NAMALWA (cell line): ENCODE measurements at regions not wholly inside any gene's neighbourhood (a gene's known extent, or its start where the extent isn't known, plus 50 kb on each side); places are given as distances from the start of the nearest gene placed in this dataset.

ENCODE experiments used
- DNase-seq: peaks from one replicate; pipeline ENCODE4 v3.0.0-alpha.2; 2015; ENCODE audit warnings: low spot score

DNA sequence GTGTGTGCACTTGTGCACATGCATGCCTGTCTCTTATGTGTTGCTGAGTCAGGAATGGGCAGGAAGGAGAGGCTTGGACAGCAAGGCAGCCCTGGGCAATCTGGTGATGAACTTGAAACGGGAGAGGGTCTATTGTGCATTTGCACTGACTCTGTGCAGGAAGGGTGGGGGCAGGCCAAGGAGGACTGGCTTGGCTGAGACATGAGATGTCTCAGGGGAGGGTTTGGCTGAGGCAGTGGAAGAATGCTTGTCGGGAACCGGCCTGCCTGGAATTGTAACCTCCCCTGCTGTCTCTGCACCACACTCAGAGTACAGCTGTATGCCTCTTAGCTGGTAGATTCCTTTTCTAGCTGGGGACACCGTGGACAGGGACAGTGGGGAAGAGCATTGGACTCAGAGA is 176.1 kb upstream of the TNP1 start:
- DNase-seq: no peak

DNA sequence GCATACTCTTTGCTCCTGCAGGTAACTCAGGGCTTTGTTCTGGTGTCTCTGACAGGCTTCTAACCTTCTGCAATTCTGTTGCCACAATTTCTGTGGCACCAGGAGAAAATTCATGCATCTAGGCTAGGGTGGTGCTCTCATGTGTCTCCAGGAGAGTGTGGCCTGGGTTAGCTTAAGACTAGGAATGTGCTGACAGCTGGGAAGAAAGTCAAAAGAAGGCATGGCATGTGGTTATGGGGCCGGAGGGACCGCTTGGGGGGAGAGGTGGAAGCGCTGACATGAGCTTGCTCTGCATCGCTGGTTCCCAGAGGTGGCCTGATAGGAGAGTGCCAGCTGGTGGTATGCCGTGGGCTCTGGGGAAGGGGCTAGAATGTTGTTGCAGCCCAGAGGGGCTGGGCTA is 173.3 kb upstream of the TNP1 start:
- no peak for DNase-seq

DNA sequence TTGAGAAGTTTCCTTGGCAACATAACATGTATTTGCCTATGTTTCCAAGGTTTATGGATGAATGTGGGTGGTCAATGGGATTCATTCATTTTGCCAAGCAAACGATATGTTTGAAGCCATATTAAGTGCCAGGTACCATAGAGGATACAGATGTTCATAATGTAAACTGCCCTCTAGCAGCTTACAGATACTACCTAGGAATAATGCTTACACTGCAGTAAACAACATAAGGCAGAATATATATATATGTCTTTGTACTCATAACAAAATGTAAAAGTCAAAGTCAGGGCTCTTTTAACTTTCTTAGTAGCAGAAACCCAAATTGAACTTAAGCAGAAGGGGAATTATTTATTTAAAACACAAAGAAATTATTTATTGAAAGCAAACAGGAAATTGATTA is 171.6 kb upstream of the TNP1 start:
- no peak for DNase-seq

DNA sequence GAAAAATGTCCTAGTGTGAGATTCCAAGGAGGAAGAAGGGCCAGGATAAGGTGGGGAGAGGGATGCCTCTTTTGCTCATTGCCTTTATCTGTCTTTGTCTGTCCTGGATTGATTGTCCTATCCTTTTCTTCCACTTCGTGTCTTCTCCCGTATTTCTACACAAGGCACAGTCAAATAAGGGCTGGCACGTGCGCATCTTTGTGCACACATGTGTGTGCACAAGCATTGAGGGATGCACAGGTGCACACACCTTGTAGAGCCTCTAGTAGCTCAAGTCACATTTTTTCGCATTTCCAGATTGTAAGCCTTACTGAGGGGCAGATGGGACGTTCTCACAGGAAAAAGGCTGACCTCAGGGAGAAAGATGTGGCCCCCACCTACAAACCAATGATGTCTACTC is 170.2 kb upstream of the TNP1 start:
- DNase-seq: no peak

DNA sequence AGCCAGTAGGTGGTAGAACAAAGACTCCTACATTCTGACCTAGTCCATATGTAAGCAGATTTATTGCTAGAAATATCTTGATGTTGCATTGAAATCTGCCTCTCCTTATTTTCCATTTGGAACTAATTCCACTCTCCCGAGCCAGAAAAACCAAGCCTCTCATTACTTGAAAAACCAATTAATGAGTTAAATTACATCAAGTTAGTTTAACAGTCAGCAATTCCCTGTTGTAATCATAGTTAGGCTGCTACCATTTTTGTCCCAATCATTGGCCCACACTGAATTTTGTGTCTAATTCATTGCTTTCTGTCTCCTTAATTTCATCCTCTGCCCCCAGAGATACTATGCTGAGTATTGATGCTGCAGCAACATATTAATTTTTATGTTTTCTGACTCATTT is 168.3 kb upstream of the TNP1 start:
- no peak for DNase-seq

DNA sequence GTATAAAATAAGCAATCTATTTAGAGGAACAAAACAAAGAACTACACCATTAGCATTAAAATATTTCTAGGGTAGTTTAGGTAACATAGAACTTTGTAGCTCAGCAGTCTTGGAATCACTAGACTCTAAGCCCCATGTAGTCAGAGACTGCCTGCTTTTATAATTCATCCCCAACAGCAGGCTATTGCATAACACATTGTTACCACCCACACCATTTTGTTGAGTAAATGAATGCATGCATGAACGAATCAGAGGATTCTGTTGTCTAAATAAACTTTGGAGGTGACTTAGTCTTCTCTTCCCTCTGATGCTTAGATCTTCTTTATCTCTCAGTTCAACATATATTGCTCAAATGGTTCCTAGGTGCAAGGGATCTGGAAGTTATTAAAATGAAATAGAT is 167.6 kb upstream of the TNP1 start:
- no peak for DNase-seq

DNA sequence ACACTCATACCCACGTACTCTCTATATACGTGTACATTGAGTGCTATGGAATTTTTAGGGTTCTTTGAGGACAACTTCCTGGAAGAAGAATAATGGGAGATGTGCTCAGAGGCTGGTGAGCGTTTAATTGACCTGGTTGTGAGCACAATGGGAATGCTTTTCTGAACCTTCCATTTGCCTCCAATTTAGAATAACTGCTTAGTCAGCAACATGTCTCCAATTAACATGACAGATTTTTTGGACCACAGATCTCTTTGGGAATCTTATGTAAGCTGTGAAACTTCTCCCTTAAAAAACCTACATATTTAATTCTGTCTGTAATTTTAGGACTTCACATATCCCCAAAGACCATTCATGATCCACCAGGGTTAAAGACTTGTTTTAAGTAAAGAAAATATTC is 166.7 kb upstream of the TNP1 start:
- no peak for DNase-seq

DNA sequence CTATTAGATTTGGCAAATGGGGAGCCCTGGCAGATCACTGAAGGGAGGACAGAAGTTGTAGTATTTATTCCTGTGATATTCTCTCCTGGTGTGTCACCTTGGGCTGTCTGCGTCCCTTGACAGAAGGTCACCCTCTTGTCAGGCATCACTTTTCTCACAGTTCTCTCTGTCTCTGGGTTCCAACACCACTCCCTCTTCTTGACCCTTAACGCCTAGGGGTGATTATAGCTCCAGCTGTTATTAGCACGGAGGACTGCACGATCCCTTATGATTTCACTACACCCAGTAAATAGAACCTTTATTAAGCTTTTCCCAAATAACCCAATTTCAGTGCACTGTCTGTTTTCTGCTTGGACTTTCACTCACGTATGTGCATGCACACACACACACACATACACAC is 166.3 kb upstream of the TNP1 start:
- no peak for DNase-seq

DNA sequence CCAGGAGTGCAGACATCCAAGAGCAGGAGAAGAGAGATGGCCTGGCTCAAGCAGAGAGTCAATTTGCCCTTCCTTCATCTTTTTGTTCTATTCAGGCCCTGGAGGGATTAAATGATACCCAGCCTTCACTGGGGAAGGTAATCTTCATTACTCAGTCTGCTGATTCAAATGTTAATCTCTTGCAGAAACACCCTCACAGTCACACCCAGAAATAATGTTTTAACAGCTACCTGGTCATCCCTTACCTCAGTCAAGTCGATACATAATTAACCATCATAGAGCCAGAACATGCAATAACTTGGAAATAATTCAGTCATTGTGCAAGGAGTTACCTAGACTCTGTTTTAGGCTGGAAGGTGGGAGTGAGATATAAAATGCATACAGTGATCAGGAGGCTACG is 163.7 kb upstream of the TNP1 start:
- DNase-seq: no peak

DNA sequence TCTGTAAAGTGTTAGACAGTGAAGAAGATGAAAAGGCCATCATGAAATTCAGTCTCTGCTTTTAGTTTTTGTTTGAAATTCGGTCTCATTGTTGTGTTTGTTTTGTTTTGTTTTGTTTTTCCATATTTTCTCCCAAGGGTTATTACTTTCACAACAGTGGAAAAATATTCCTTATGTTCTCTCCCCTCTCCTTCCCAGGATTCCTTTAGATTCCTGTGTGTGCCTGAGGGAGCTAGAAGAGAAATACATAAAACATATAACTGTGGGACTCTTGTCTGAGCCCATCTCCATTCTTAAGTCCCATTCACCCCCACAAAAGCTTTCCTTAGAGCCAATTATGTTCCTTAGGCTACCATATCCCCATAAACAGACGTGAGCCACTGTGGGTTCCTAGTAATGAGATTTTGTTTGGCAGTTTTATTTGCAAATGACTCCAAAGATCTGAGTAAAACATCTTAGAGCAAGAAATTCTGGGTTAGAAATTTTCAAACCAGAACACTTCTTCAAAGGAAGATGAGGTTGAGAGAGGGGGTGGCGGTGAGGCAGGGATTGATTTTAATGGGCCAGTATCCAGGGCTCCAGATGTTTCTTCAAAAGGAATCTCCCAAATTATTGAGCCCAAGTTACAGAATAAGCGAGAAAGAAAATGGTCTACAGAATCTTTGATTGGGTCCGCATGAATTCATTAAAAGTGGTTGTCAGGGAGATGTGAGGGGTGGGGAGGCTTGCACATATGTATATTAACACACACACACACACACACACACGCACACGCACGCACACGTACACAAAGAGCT is 157.8 kb upstream of the TNP1 start:
- DNase-seq: no peak

DNA sequence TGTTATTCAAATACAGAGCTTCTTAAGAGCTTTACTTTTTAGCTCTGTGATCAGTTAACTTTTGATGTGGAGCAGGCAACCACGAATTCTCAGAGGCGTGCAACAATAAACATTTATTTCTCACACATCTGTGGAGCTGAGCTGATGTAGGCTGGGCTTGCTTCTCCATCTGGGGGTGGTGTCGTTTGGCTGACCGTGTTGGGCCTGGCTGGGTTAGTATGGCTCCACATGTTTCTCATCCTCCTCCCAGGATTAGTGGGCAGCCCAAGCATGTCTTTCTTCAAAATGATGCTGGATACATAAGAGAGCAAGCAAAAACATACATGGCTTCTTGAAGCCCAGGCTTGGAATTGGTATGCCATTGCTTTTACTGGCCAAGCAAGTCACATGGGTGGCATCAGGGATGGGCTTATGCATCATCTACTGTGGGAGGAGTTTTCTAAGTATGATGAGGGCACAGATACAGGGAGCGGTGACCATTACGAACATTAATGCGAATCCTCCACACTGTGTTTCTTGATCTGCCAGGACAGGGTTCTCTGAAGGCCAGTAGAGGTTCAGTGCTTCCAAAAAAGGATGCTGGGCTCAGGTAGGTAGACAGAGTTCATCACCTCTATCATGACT is 157.0 kb upstream of the TNP1 start:
- DNase-seq: no peak

DNA sequence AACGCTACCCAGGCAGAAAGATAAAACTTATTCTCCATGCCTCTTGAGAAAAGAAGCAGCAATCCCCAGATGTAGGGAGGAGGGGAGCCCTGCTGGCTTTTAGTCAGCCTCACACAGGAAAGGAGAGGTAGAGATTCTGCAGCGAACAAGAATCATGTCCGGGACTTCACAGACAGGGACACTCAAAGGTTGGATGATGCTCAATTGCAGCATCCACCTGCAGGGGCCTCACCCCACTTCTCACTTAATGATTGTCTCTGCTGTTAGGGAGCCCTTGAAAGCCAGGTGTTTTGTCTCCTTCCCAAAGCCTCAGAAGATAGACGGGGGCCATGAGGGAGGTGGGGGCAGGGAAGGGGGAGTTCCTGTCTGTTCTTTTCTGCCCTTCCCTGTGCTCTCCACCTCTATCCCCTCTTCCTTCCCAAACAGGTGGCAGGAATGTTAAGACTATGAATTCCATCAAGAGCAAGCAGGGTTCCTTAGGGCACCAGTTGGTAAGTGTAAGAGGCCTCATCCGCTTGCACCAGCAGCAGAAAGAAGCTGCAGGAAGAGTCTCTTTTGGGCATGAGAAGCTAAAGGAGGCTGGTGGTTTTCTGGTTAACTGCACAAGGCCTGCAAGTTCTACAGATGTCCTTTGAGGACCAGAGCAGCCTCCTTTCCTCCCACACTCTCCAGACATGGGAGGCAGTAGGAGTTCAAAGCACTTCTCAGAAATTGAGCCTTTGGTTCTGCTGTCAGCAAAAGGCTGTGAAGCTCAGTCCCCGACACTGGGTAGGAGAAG is 154.7 kb upstream of the TNP1 start:
- DNase-seq: no peak

DNA sequence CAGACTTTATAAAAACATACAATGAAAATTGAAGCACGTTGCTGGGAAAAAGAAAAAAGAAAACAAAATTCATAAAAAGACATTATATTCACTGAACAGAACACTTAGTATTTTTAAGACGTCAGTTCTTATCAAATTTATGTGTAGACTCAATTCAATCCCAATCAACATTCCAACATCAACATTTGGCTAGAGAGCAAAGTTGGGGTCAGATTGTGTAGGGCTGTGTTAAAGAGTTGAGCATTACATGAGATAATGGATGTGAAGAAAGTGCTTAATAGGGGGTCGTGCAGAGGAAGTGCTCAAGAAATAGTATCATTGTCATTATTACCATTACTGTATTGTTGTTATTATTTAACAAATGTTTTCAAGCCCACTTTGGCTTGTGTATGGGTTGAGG is 154.1 kb upstream of the TNP1 start:
- no peak for DNase-seq

DNA sequence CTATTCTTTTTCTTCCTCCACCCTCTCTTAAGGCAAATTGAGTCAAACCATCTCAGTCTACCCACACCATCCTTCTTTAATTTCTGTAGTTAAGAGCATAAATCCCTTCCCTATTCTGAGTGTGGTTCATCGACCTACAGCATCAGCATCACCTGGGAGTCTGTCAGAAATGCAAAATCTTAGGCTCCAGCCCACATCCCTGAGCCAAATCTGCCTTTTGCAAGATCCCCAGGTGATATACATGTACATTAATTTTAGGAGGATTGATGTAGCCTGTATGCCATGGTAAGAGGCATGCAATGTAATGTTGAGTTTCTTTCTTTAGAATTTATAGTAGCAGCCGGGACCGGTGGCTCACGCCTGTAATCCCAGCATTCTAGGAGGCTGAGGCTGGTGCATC is 151.7 kb upstream of the TNP1 start:
- no peak for DNase-seq

DNA sequence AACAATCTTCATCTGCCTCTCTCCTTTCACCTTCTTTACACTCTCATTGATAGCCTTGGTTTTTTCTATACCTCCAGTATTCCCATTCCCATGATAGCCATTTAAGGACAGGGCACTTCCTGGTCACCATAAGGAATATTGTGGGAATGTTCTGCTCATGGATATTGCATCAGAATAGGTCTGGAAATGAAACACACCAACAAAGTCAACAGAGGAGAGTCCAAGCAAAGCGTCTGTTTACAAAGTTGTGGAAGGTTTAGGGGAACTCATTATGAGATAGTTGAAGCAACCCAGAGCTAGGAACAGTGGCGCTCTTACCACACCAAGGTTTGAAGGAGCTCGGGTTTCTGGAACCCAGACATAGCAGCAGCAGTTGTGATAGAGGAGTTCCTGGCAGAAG is 150.3 kb upstream of the TNP1 start:
- no peak for DNase-seq

DNA sequence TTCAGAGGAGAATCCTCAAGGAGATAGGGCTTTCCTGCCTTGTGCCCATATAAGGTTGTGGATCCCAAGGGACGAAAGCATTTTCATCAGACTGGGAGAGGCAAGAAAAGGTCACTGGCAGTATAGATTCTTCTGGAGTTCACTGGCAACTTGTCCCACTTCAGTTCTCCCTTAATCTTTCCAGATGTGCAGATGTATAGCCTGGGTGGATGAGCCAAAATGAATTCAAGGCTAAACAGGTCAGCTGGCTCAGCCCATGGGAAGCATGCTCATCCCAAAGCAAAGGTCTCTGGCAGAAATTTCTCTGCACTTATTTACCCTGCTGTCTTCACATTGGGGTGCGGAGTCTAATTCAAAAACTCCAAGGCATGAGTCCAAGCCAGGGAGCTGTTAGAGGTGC is 148.9 kb upstream of the TNP1 start:
- DNase-seq: no peak

DNA sequence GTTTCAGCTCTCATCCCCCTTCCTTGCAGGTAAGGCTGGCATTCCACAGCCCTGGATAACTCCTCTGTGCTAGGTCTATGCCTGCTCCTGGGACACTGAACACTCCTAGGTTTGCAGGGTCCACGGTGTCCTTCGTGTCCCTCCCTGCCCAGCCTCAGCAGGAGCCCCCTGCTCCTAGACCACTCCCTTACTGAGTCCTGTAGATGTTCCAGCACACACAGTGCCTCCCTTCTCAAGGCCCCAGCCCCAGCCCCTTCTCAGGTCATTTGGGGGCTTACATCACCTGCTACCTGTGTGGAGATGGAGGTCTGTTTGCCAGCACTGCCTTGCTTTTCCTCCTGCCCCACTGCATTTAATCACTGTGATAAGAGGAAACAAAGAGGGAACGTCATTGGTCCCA is 146.4 kb upstream of the TNP1 start:
- no peak for DNase-seq

DNA sequence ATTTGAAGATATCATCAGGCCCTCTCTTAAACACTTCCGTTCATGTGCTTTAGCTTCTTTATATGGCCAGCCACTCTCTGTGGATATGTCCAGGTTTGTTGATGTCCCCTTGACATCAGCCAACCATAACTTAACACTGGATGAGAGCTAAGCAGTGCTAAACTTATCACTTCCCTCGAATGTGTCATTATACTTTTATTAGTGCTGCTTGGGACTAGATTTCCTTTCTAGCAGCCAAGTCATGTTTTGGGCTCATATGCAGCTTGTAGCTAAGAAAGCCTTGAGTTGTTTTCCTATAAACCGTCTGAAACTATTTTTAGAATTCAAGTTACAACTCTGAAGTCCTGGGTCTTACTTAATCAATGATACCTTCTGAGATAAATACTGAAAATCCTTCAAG is 144.8 kb upstream of the TNP1 start:
- no peak for DNase-seq

DNA sequence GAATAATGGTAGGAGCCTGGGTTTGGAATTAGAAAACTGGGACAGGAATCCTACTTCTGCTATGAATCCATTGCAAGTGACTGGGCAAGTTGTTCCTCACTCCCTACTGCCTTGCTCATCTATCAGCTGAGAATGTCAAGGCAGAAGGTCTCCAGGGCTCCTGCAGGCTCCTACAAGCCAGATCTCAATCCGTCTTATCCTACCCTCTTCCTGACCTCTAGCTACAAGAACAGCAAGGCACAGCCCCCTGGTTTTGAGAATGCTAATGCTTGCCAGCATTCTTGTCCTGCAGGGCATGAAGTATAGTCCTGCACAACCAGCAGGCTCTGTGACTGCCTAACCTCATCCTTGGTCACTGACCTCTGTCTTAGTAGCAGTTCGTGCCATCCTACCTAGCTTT is 141.9 kb upstream of the TNP1 start:
- no peak for DNase-seq

DNA sequence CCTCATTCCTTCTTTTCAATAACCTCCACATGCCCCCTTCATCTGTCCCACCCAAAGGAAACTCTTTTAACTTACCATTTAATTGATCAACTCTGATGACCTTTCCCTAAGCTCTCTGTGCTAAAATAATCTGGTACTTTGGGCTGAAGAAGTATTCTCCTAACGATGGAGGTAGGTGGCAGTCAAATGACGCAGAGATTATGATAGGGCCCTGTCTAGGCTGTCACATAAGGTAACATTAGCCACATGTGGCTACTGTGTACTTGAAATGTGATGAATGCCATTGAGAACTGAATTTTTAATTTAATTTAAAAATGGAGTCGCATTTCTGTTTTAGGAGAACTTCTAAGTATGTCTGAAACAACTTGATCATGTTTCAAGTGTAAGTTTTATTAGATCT is 140.5 kb upstream of the TNP1 start:
- DNase-seq: no peak

DNA sequence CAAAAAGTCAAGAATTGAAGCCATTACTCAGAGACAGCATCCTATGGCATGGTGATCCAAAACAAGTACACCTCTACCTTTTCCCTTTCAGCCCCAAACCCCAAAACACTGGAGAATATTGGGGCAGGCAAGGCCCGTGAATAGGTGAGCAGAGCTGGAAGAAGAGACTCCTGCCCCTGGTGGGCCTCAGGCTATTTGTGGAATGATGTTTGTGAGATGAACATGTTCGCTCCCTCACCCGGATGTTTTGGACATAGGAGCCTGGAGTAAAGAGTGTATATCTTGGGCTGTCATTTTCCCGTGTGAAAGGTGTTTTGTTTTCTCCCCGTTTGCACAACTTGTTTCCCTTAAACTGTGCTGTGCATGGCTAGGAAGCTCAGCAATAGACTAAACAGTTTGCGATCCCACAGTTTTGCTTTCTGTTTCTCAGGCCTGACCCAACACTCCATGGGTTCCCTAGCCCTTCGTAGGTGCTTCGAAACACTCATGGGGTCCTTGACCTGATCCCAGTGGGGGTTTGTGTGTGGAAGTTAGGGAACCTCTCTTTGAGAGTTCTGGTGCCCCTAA is 136.5 kb upstream of the TNP1 start:
- DNase-seq: no peak

DNA sequence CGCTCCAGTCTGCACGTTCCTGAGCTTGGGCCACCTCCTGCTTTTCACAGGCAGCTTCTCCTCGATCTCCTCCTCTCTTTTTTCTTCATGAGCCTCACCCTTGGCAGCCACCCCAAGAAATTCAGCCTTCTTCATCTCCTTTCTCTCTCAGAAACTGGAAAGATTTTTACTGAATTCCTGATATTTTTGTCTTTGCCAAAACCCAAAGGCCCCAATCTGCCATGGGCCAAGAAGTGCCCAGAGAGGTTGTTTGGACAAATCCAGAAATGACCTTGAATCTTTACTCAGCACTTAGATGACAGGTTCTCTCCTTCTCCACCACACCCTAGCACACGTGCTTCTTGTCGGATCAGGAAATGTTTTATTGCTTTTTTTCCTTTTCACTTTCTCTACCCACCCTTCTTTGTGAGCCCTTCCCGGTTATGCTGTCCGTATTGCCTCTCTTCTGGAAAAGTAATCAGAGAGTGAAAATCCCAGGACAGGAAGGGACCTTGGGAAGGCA is 134.5 kb upstream of the TNP1 start:
- no peak for DNase-seq
